GM23338 (cell line): ENCODE measurements at regions not wholly inside any gene's neighbourhood (a gene's known extent, or its start where the extent isn't known, plus 50 kb on each side); places are given as distances from the start of the nearest gene placed in this dataset.

ENCODE experiments used
- ATAC-seq: fragments of 200-7000 bp; cut with Tn5 transposase; 3 replicates; pipeline ENCODE4 v1.9.1; 2020
- DNase-seq: peaks from one replicate; pipeline ENCODE4 v3.0.0-alpha.2; 2015; ENCODE audit warnings: low spot score
- H2AFZ ChIP-seq: fragments of 200-600 bp; sonication (generic); 2 replicates; pipeline ENCODE4 v1.8.0; 2016; ENCODE audit warnings: antibody characterized with exemption, mild to moderate bottlenecking, moderate library complexity
- H3F3A ChIP-seq: fragments of 200-600 bp; sonication (generic); replicated peaks from 2 replicates; pipeline ENCODE4 v1.8.0; 2017; ENCODE audit warnings: antibody characterized with exemption, mixed run types, low read depth
- H3K27ac ChIP-seq: fragments of 200-600 bp; sonication (generic); 2 replicates; pipeline ENCODE4 v1.6.1; 2016; ENCODE audit warnings: low read depth
- H3K27me3 ChIP-seq: fragments of 200-600 bp; sonication (generic); 2 replicates; pipeline ENCODE4 v1.8.0; 2016; ENCODE audit warnings: mild to moderate bottlenecking, mixed run types, moderate library complexity; ENCODE audit not compliant: insufficient read depth
- H3K36me3 ChIP-seq: fragments of 200-600 bp; sonication (generic); 2 replicates; pipeline ENCODE4 v1.8.0; 2016; ENCODE audit warnings: mild to moderate bottlenecking; ENCODE audit not compliant: insufficient read depth
- H3K4me1 ChIP-seq: fragments of 200-600 bp; sonication (generic); 2 replicates; pipeline ENCODE4 v1.8.0; 2016; ENCODE audit warnings: mild to moderate bottlenecking, moderate library complexity; ENCODE audit not compliant: insufficient read depth
- H3K4me2 ChIP-seq: fragments of 200-600 bp; sonication (generic); 2 replicates; pipeline ENCODE4 v1.7.1; 2017; ENCODE audit warnings: mixed run types
- H3K4me3 ChIP-seq: fragments of 200-600 bp; sonication (generic); 2 replicates; pipeline ENCODE4 v1.6.1; 2016; ENCODE audit warnings: mixed run types
- H3K79me2 ChIP-seq: fragments of 200-600 bp; sonication (generic); replicated peaks from 2 replicates; pipeline ENCODE4 v1.8.0; 2017; ENCODE audit warnings: mild to moderate bottlenecking; ENCODE audit not compliant: insufficient read depth
- H3K9me2 ChIP-seq: fragments of 200-600 bp; sonication (generic); 2 replicates; pipeline ENCODE4 v1.8.0; 2017; ENCODE audit not compliant: insufficient read depth
- H4K20me1 ChIP-seq: fragments of 200-600 bp; sonication (generic); replicated peaks from 2 replicates; pipeline ENCODE4 v1.8.0; 2017; ENCODE audit warnings: mild to moderate bottlenecking; ENCODE audit not compliant: insufficient read depth
- H3K27ac Mint-ChIP-seq: 2 replicates; pipeline ENCODE4 v1.8.0; 2020; ENCODE audit warnings: inconsistent platforms, mild to moderate bottlenecking, moderate library complexity, mixed read lengths
- H3K27me3 Mint-ChIP-seq: 3 replicates; pipeline ENCODE4 v1.8.0; 2022; ENCODE audit warnings: low read depth, mild to moderate bottlenecking, moderate library complexity, mixed read lengths, inconsistent platforms; ENCODE audit not compliant: insufficient read depth, poor library complexity
- H3K36me3 Mint-ChIP-seq: 3 replicates; pipeline ENCODE4 v1.8.0; 2021; ENCODE audit warnings: low read depth, mild to moderate bottlenecking, inconsistent platforms, moderate library complexity, mixed read lengths
- H3K4me1 Mint-ChIP-seq: 3 replicates; pipeline ENCODE4 v1.8.0; 2020; ENCODE audit warnings: mild to moderate bottlenecking, inconsistent platforms, mixed read lengths
- H3K4me3 Mint-ChIP-seq: 3 replicates; pipeline ENCODE4 v1.8.0; 2021; ENCODE audit warnings: moderate library complexity, mild to moderate bottlenecking, inconsistent platforms, mixed read lengths
- H3K9me3 Mint-ChIP-seq: 3 replicates; pipeline ENCODE4 v1.8.0; 2020; ENCODE audit warnings: moderate library complexity, mild to moderate bottlenecking, inconsistent platforms, mixed read lengths
- EZH2 ChIP-seq: fragments of 200-600 bp; sonication (generic); IDR thresholded peaks from one replicate; pipeline ENCODE4 v1.8.0; 2017; ENCODE audit warnings: antibody characterized with exemption, mild to moderate bottlenecking, low read depth; ENCODE audit not compliant: unreplicated experiment
- EZH2phosphoT487 ChIP-seq: fragments of 200-600 bp; sonication (generic); IDR thresholded peaks from one replicate; pipeline ENCODE4 v1.8.1; 2018; ENCODE audit warnings: antibody characterized with exemption; ENCODE audit not compliant: unreplicated experiment
- JUNB ChIP-seq: IDR thresholded peaks from one replicate; pipeline ENCODE4 v1.6.1; 2016; ENCODE audit warnings: antibody characterized with exemption; ENCODE audit not compliant: unreplicated experiment
- STAT1 ChIP-seq: IDR thresholded peaks from one replicate; pipeline ENCODE4 v1.6.1; 2016; ENCODE audit warnings: antibody characterized with exemption; ENCODE audit not compliant: unreplicated experiment
- ZNF114 ChIP-seq: fragments of 250-450 bp; sonication (Bioruptor Pico); IDR thresholded peaks from 2 replicates; pipeline ENCODE4 v1.5.0; 2020; ENCODE audit warnings: mild to moderate bottlenecking, moderate library complexity
- ZNF331 ChIP-seq: fragments of 250-450 bp; sonication (Bioruptor Pico); IDR thresholded peaks from 2 replicates; pipeline ENCODE4 v1.5.0; 2020; ENCODE audit warnings: low read depth, mild to moderate bottlenecking, moderate library complexity
- TF ChIP-seq, protein P1 (sequence below): fragments of 250-450 bp; sonication (Bioruptor Pico); IDR thresholded peaks from 2 replicates; pipeline ENCODE4 v1.5.0; 2020; ENCODE audit warnings: mild to moderate bottlenecking, moderate library complexity
- TF ChIP-seq, protein P2 (sequence below): IDR thresholded peaks from one replicate; pipeline ENCODE4 v1.6.1; 2018; ENCODE audit warnings: antibody characterized with exemption; ENCODE audit not compliant: unreplicated experiment

DNA sequence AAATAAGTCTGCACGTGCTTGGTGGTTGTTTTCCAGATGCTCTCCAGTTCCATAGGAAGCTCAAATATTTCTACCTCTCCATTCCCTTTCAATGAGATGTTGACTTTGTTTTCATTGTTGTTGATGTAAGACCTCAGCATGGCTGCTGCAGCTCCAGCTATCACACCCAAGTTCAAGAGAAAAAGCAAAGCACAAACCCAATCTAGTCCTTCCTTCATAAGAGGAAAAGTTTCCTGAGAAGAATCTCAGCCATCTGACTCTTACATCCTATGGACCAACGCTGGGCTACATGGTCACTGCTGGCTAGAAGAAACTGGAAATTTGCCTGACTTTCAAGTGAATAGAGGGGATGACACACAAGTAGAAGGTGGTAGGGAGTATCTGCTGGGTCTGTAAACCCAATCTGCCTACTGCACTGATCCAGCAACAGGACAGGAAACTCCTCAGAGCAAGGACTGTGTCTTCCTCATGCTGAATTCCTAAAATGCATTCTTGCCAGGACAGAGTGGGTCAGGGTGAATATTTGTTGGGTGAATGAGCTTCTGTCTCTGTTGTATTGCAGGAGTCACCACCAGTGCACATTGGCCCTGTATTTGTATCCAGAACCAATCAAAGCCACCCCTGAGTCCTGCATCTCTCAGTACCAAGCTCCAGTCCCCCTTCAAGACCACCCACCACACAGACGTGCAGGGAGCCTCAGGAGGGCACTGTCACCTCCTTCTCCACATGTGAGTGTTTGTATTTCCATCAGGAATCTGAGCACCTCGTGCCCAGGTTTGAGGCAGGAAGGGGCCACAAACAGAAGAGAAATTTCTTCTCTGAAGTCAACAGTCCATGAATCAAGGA lies 118.0 kb upstream of the IGLL5 start:
- Mint-ChIP-seq H3K4me3 (no peak overlapping the region), H3K9me3 (no peaks in the 10 kb centered on the region), H3K36me3 (no peaks in the 10 kb centered on the region), H3K27me3 (peaks cover 56% of the 10 kb centered on the region), H3K27ac (no peak overlapping the region), H3K4me1 (no peaks in the 10 kb centered on the region)
- TF ChIP-seq, protein P1, sequence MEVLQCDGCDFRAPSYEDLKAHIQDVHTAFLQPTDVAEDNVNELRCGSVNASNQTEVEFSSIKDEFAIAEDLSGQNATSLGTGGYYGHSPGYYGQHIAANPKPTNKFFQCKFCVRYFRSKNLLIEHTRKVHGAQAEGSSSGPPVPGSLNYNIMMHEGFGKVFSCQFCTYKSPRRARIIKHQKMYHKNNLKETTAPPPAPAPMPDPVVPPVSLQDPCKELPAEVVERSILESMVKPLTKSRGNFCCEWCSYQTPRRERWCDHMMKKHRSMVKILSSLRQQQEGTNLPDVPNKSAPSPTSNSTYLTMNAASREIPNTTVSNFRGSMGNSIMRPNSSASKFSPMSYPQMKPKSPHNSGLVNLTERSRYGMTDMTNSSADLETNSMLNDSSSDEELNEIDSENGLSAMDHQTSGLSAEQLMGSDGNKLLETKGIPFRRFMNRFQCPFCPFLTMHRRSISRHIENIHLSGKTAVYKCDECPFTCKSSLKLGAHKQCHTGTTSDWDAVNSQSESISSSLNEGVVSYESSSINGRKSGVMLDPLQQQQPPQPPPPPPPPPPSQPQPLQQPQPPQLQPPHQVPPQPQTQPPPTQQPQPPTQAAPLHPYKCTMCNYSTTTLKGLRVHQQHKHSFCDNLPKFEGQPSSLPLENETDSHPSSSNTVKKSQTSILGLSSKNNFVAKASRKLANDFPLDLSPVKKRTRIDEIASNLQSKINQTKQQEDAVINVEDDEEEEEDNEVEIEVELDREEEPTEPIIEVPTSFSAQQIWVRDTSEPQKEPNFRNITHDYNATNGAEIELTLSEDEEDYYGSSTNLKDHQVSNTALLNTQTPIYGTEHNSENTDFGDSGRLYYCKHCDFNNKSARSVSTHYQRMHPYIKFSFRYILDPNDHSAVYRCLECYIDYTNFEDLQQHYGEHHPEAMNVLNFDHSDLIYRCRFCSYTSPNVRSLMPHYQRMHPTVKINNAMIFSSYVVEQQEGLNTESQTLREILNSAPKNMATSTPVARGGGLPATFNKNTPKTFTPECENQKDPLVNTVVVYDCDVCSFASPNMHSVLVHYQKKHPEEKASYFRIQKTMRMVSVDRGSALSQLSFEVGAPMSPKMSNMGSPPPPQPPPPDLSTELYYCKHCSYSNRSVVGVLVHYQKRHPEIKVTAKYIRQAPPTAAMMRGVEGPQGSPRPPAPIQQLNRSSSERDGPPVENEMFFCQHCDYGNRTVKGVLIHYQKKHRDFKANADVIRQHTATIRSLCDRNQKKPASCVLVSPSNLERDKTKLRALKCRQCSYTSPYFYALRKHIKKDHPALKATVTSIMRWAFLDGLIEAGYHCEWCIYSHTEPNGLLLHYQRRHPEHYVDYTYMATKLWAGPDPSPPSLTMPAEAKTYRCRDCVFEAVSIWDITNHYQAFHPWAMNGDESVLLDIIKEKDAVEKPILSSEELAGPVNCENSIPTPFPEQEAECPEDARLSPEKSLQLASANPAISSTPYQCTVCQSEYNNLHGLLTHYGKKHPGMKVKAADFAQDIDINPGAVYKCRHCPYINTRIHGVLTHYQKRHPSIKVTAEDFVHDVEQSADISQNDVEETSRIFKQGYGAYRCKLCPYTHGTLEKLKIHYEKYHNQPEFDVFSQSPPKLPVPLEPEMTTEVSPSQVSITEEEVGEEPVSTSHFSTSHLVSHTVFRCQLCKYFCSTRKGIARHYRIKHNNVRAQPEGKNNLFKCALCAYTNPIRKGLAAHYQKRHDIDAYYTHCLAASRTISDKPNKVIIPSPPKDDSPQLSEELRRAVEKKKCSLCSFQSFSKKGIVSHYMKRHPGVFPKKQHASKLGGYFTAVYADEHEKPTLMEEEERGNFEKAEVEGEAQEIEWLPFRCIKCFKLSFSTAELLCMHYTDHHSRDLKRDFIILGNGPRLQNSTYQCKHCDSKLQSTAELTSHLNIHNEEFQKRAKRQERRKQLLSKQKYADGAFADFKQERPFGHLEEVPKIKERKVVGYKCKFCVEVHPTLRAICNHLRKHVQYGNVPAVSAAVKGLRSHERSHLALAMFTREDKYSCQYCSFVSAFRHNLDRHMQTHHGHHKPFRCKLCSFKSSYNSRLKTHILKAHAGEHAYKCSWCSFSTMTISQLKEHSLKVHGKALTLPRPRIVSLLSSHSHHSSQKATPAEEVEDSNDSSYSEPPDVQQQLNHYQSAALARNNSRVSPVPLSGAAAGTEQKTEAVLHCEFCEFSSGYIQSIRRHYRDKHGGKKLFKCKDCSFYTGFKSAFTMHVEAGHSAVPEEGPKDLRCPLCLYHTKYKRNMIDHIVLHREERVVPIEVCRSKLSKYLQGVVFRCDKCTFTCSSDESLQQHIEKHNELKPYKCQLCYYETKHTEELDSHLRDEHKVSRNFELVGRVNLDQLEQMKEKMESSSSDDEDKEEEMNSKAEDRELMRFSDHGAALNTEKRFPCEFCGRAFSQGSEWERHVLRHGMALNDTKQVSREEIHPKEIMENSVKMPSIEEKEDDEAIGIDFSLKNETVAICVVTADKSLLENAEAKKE (CRISPR knock-in tag) = no peak
- TF ChIP-seq EZH2phosphoT487 (no peak), ZNF331 (CRISPR knock-in tag) (no peak), EZH2 (no peak), JUNB (no peak), ZNF114 (CRISPR knock-in tag) (no peak), STAT1 (no peak)
- TF ChIP-seq, protein P2, sequence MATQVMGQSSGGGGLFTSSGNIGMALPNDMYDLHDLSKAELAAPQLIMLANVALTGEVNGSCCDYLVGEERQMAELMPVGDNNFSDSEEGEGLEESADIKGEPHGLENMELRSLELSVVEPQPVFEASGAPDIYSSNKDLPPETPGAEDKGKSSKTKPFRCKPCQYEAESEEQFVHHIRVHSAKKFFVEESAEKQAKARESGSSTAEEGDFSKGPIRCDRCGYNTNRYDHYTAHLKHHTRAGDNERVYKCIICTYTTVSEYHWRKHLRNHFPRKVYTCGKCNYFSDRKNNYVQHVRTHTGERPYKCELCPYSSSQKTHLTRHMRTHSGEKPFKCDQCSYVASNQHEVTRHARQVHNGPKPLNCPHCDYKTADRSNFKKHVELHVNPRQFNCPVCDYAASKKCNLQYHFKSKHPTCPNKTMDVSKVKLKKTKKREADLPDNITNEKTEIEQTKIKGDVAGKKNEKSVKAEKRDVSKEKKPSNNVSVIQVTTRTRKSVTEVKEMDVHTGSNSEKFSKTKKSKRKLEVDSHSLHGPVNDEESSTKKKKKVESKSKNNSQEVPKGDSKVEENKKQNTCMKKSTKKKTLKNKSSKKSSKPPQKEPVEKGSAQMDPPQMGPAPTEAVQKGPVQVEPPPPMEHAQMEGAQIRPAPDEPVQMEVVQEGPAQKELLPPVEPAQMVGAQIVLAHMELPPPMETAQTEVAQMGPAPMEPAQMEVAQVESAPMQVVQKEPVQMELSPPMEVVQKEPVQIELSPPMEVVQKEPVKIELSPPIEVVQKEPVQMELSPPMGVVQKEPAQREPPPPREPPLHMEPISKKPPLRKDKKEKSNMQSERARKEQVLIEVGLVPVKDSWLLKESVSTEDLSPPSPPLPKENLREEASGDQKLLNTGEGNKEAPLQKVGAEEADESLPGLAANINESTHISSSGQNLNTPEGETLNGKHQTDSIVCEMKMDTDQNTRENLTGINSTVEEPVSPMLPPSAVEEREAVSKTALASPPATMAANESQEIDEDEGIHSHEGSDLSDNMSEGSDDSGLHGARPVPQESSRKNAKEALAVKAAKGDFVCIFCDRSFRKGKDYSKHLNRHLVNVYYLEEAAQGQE = no peak
- H3K4me1 ChIP-seq = no peaks in the 10 kb centered on the region
- DNase-seq (no peak), ATAC-seq (peak; percentile 12; the same call in 1 of the 3 replicates)
- no peak overlapping the region for H2AFZ ChIP-seq
- H3K79me2 ChIP-seq = no peaks in the 10 kb centered on the region
- no peaks in the 10 kb centered on the region for H3K36me3 ChIP-seq
- no peak overlapping the region for H3K27ac ChIP-seq
- H3K27me3 ChIP-seq = peaks cover 93% of the 10 kb centered on the region
- H4K20me1 ChIP-seq = peaks cover 4% of the 10 kb centered on the region; the same call in 1 of the 2 replicates
- no peaks in the 10 kb centered on the region for H3K9me2 ChIP-seq
- no peak overlapping the region for H3K4me2 ChIP-seq
- no peak overlapping the region for H3K4me3 ChIP-seq
- no peaks in the 10 kb centered on the region for H3F3A ChIP-seq
